ENCODE measurements at regions not wholly inside any gene's neighbourhood (a gene's known extent, or its start where the extent isn't known, plus 50 kb on each side); places are given as distances from the start of the nearest gene placed in this dataset.
"Not testable (repeated sequence)": the region's sequence is repeated elsewhere in the genome, so short reads cannot be mapped to it uniquely, and the experiment has no call there.

- Histone ChIP-seq H3K27me3 (ENCODE audit: insufficient read depth, low read length) (no peaks in the 10 kb centered on the region), H3K4me3 (ENCODE audit: low read length) (no peak overlapping the region), H3K9me3 (ENCODE audit: low read depth, low read length) (no peaks in the 10 kb centered on the region), H3K4me1 (ENCODE audit: insufficient read depth, low read length) (no peaks in the 10 kb centered on the region)
Observed at GRCh38 chr6:71672876-71673275, 213.5 kb upstream of the RIMS1 start.

- Histone ChIP-seq H3K9me3 (ENCODE audit: low read depth, low read length) (no peaks in the 10 kb centered on the region), H3K4me1 (ENCODE audit: insufficient read depth, low read length) (no peaks in the 10 kb centered on the region), H3K27me3 (ENCODE audit: insufficient read depth, low read length) (no peaks in the 10 kb centered on the region), H3K4me3 (ENCODE audit: low read length) (no peak overlapping the region)
Observed at GRCh38 chr6:71675386-71675785, 211.0 kb upstream of the RIMS1 start.

- no peaks in the 10 kb centered on the region for H3K4me1 ChIP-seq (ENCODE audit: insufficient read depth, low read length)
- no peaks in the 10 kb centered on the region for H3K9me3 ChIP-seq (ENCODE audit: low read depth, low read length)
- H3K27me3 ChIP-seq (ENCODE audit: insufficient read depth, low read length), result no peaks in the 10 kb centered on the region
- H3K4me3 ChIP-seq (ENCODE audit: low read length), result no peak overlapping the region
Observed at GRCh38 chr6:71676298-71676697, 210.1 kb upstream of the RIMS1 start.

GRCh38 chr6:71678091-71678490 is 208.3 kb upstream of the RIMS1 start:
- H3K4me1 ChIP-seq (ENCODE audit: insufficient read depth, low read length), result no peaks in the 10 kb centered on the region
- no peaks in the 10 kb centered on the region for H3K27me3 ChIP-seq (ENCODE audit: insufficient read depth, low read length)
- no peaks in the 10 kb centered on the region for H3K9me3 ChIP-seq (ENCODE audit: low read depth, low read length)
- H3K4me3 ChIP-seq (ENCODE audit: low read length), result no peak overlapping the region

DNA sequence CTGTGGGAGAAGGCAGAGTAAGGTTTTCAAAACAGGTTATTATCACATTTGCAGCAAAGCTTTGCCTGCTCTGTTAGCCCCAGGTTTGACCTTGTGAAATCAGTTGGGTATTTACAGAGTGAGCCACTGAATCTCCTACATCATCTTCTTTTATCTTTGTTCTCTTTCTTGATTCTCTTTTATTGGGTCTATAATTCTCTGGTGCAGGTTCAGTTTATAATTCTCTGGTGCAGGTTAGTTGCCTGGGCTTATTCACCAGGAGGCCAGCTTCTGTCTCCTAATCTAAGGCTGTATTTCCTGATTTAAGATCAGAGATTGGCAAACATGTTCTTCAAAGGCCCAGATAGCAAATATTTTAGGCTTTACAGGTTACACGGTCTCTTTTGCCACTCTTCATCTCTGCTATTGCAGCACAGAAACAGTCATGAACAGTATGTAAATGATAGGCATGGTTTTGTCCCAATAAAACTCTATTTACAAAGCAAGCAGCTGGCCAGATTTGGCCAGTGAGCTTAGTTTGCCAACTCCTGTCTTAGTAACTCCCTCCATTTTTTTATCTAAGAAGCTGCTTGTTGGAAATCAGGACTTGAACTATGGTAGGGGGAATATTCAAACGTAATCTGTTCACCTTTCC is 205.0 kb upstream of the RIMS1 start:
- Histone ChIP-seq H3K27me3 (ENCODE audit: insufficient read depth, low read length) (no peaks in the 10 kb centered on the region), H3K9me3 (ENCODE audit: low read depth, low read length) (no peaks in the 10 kb centered on the region), H3K4me1 (ENCODE audit: insufficient read depth, low read length) (no peaks in the 10 kb centered on the region), H3K4me3 (ENCODE audit: low read length) (no peak overlapping the region)

DNA sequence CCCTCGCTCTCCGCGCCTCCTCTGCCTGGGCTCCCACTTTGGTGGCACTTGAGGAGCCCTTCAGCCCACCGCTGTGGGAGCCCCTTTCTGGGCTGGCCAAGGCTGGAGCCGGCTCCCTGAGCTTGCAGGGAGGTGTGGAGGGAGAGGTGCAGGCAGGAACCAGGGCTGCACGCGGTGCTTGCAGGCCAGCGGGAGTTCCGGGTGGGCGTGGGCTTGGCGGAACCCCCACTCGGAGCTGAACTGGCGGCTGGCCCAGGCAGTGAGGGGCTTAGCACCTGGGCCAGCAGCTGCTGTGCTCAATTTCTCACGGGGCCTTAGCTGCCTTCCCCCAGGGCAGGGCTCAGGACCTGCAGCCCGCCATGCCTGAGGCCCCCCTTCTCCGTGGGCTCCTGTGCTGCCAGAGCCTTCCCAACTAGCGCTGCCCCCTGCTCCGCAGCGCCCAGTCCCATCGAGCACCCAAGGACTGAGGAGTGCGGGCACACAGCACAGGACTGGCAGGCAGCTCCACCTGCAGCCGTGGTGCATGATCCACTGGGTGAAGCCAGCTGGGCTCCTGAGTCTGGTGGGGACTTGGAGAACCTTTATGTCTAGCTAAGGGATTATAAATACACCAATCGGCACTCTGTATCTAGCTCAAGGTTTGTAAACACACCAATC is 200.2 kb upstream of the RIMS1 start:
- not testable (repeated sequence) for H3K4me1 ChIP-seq (ENCODE audit: insufficient read depth, low read length); H3K27me3 ChIP-seq (ENCODE audit: insufficient read depth, low read length); H3K9me3 ChIP-seq (ENCODE audit: low read depth, low read length); H3K4me3 ChIP-seq (ENCODE audit: low read length)

- no peaks in the 10 kb centered on the region for H3K4me1 ChIP-seq (ENCODE audit: insufficient read depth, low read length)
- H3K9me3 ChIP-seq (ENCODE audit: low read depth, low read length), result no peaks in the 10 kb centered on the region
- no peaks in the 10 kb centered on the region for H3K27me3 ChIP-seq (ENCODE audit: insufficient read depth, low read length)
- no peak overlapping the region for H3K4me3 ChIP-seq (ENCODE audit: low read length)
Observed at GRCh38 chr6:71698702-71699101, 187.6 kb upstream of the RIMS1 start.

DNA sequence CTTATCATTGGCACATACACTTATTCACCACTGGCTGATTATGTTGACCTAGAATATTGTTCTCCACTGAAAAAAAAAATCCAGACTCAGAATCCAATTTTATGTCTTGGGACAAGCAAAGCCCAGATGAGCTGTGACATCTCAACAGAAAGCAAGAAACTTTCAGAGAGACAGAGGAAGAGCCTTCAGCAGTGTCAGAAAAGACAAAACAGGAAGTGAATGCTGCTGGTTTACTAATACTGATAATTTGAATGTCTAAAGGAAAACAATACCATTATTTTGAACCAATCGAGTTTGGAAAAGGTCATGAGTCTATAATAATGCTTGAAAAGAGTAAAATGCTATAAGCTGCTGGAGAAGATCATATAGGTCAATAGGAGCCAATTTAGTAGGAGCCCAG is 179.8 kb upstream of the RIMS1 start:
- no peaks in the 10 kb centered on the region for H3K27me3 ChIP-seq (ENCODE audit: insufficient read depth, low read length)
- no peak overlapping the region for H3K4me3 ChIP-seq (ENCODE audit: low read length)

DNA sequence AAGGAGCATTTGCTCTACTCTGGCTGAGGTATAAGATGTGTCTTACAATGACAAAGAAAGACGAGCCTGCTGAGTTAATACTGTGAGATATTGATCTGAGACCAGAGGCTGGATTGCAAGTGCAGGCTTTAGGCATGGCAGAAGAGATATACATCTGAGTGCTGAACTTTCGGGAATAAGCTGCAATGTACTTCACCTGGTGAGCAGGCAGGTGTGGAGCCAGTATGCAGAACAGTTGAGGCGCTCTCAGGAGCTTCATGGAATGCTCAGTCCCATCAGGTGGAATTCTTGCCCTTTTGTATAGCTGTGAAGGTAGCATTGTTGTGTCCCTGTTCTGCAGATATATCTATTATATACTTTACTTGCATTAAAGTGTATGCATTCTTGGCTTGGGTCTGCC is 179.3 kb upstream of the RIMS1 start:
- no peaks in the 10 kb centered on the region for H3K27me3 ChIP-seq (ENCODE audit: insufficient read depth, low read length)
- H3K4me1 ChIP-seq (ENCODE audit: insufficient read depth, low read length), result no peaks in the 10 kb centered on the region
- no peaks in the 10 kb centered on the region for H3K9me3 ChIP-seq (ENCODE audit: low read depth, low read length)
- H3K4me3 ChIP-seq (ENCODE audit: low read length), result no peak overlapping the region

More for the DNA sequence above, 179.8 kb upstream of the RIMS1 start:
- Histone ChIP-seq H3K4me1 (ENCODE audit: insufficient read depth, low read length) (no peaks in the 10 kb centered on the region), H3K9me3 (ENCODE audit: low read depth, low read length) (no peaks in the 10 kb centered on the region)

DNA sequence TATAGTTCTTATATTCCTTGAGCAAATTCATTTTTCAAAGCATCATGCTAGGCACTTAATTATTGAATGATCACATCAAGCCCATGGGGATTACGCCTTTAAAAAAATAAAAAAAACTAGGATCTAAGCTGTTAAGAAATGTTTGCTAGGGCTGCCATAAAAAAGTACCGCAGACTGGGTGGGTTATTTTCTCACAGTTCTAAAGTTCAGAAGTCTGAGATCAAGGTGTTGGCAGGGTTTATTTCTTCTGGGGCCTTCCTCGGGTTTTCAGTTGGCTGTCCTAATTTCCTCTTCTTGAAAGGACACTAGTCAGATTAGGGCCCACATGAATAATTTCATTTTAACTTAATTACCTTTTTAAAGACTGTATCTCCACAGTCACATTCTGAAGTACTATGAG is 165.6 kb upstream of the RIMS1 start:
- Histone ChIP-seq H3K4me3 (ENCODE audit: low read length) (no peak overlapping the region), H3K27me3 (ENCODE audit: insufficient read depth, low read length) (no peaks in the 10 kb centered on the region), H3K9me3 (ENCODE audit: low read depth, low read length) (no peaks in the 10 kb centered on the region), H3K4me1 (ENCODE audit: insufficient read depth, low read length) (no peaks in the 10 kb centered on the region)

DNA sequence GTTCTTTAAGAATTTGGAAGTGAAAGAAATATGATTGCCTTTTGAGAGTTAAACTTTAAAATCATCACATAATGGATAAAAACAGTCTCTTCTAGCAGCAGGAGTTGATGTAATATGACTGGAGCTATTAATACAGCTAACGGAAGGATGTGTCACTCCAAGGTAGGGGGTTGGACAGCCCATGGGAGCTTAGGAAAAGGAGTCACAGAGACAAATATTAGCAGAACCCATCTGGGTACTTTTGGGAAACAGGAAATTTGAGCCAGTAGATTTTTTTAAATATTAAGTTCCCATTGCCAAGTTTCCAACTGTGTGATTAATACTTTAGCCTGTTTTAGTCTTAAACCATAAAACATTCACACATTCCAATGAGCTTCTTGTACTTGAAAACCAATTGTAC is 164.7 kb upstream of the RIMS1 start:
- H3K9me3 ChIP-seq (ENCODE audit: low read depth, low read length), result no peaks in the 10 kb centered on the region
- H3K27me3 ChIP-seq (ENCODE audit: insufficient read depth, low read length), result no peaks in the 10 kb centered on the region
- no peaks in the 10 kb centered on the region for H3K4me1 ChIP-seq (ENCODE audit: insufficient read depth, low read length)
- no peak overlapping the region for H3K4me3 ChIP-seq (ENCODE audit: low read length)

GRCh38 chr6:71722736-71723135 is 163.6 kb upstream of the RIMS1 start:
- Histone ChIP-seq H3K9me3 (ENCODE audit: low read depth, low read length) (no peaks in the 10 kb centered on the region), H3K4me1 (ENCODE audit: insufficient read depth, low read length) (no peaks in the 10 kb centered on the region), H3K27me3 (ENCODE audit: insufficient read depth, low read length) (no peaks in the 10 kb centered on the region), H3K4me3 (ENCODE audit: low read length) (no peak overlapping the region)

GRCh38 chr6:71724456-71725125 is 161.8 kb upstream of the RIMS1 start:
- Histone ChIP-seq H3K27me3 (ENCODE audit: insufficient read depth, low read length) (no peaks in the 10 kb centered on the region), H3K4me1 (ENCODE audit: insufficient read depth, low read length) (no peaks in the 10 kb centered on the region), H3K9me3 (ENCODE audit: low read depth, low read length) (no peaks in the 10 kb centered on the region), H3K4me3 (ENCODE audit: low read length) (no peak overlapping the region)

DNA sequence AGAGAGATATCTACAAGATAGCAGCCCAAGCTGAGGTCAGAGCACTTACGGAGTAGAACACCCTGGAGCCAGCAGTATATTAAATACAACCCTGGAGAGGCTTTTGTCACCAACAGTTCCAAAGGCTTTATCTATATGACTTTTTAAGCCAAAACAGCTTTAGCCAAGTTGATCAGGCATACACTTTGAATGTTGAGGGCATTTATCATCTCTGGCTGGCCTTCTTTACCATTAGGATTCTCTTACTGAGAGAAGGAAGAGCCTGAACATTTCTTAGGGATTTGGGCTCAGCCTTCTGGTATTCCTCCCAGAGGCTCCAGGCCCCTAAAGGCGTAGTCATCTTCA is 161.3 kb upstream of the RIMS1 start:
- Histone ChIP-seq H3K27me3 (ENCODE audit: insufficient read depth, low read length) (no peaks in the 10 kb centered on the region), H3K4me1 (ENCODE audit: insufficient read depth, low read length) (no peaks in the 10 kb centered on the region), H3K4me3 (ENCODE audit: low read length) (no peak overlapping the region), H3K9me3 (ENCODE audit: low read depth, low read length) (no peaks in the 10 kb centered on the region)

GRCh38 chr6:71726121-71726520 is 160.2 kb upstream of the RIMS1 start:
- no peaks in the 10 kb centered on the region for H3K27me3 ChIP-seq (ENCODE audit: insufficient read depth, low read length)
- H3K4me1 ChIP-seq (ENCODE audit: insufficient read depth, low read length), result no peaks in the 10 kb centered on the region
- no peak overlapping the region for H3K4me3 ChIP-seq (ENCODE audit: low read length)
- H3K9me3 ChIP-seq (ENCODE audit: low read depth, low read length), result no peaks in the 10 kb centered on the region
